Peyer's patch (tissue), 4 donors: ENCODE measurements at regions not wholly inside any gene's neighbourhood (a gene's known extent, or its start where the extent isn't known, plus 50 kb on each side); places are given as distances from the start of the nearest gene placed in this dataset.

Experiments used
- CTCF ChIP-seq, 6 experiments: fragments of 450-650 bp in 4 of 6; fragments of 200-600 bp in 2 of 6; sonication (generic) in 1 of 6; IDR thresholded peaks; one replicate each; pipeline ENCODE4 v1.5.1; 2017 to 2019; ENCODE audit warnings: antibody characterized with exemption in 6 of 6, mild to moderate bottlenecking in 3 of 6, moderate library complexity in 1 of 6
- POLR2A ChIP-seq, 2 donors: fragments of 450-650 bp; IDR thresholded peaks; one replicate each; pipeline ENCODE4 v1.5.1; 2017; ENCODE audit warnings: antibody characterized with exemption in 2 of 2, mild to moderate bottlenecking in 2 of 2, moderate library complexity in 2 of 2

GRCh38 chr12:45560689-45561088, 168.8 kb upstream of the ARID2 start:
- TF ChIP-seq CTCF (IDR thresholded peaks at IDR 0.05) (no peak), POLR2A (IDR thresholded peaks at IDR 0.05) (no peak)
